Calu3 (cell line): ENCODE measurements at regions not wholly inside any gene's neighbourhood (a gene's known extent, or its start where the extent isn't known, plus 50 kb on each side); places are given as distances from the start of the nearest gene placed in this dataset.

Experiments
- BruUV-seq: library from RNA; stranded (reverse); fragments of 400-500 nt; replicated peaks from 2 replicates; lab custom pipeline; 2021; lab: Mats Ljungman, UMichigan
- CTCF ChIA-PET: fragments of 300-600 bp; sonication (Branson Sonifier 250); formaldehyde crosslinking; loops from one replicate; lab custom pipeline; 2022; ENCODE audit warnings: antibody characterized with exemption; lab: Charles Lee
- DNase-seq: peaks from one replicate; pipeline ENCODE4 v3.0.0; 2022
- H3K27ac Mint-ChIP-seq: one replicate; pipeline ENCODE4 v1.8.0; 2022; ENCODE audit warnings: mixed read lengths; ENCODE audit not compliant: unreplicated experiment
- H3K27me3 Mint-ChIP-seq: one replicate; pipeline ENCODE4 v1.8.0; 2022; ENCODE audit warnings: mixed read lengths; ENCODE audit not compliant: unreplicated experiment
- H3K36me3 Mint-ChIP-seq: one replicate; pipeline ENCODE4 v1.8.0; 2022; ENCODE audit warnings: mild to moderate bottlenecking, moderate library complexity, mixed read lengths; ENCODE audit not compliant: insufficient read depth, unreplicated experiment
- H3K4me1 Mint-ChIP-seq: one replicate; pipeline ENCODE4 v1.8.0; 2022; ENCODE audit warnings: mild to moderate bottlenecking, low read depth, mixed read lengths; ENCODE audit not compliant: unreplicated experiment
- H3K4me3 Mint-ChIP-seq: one replicate; pipeline ENCODE4 v1.8.0; 2022; ENCODE audit warnings: mild to moderate bottlenecking, low read depth, moderate library complexity, mixed read lengths; ENCODE audit not compliant: unreplicated experiment
- H3K9me3 Mint-ChIP-seq: one replicate; pipeline ENCODE4 v1.8.0; 2022; ENCODE audit warnings: low read depth, mixed read lengths; ENCODE audit not compliant: unreplicated experiment
- CTCF ChIP-seq: fragments of 200-600 bp; IDR thresholded peaks from one replicate; pipeline ENCODE4 v1.8.0; 2022; ENCODE audit warnings: antibody characterized with exemption; ENCODE audit not compliant: unreplicated experiment
- intact Hi-C: fragments of 100-400 bp; cut with micrococcal nuclease; formaldehyde crosslinking; loops from one replicate; pipeline ENCODE4 v1.10.0; 2022; ENCODE audit not compliant: unreplicated experiment

- no peaks in the 10 kb centered on the region for H3K36me3 Mint-ChIP-seq
- no peak overlapping the region for H3K27ac Mint-ChIP-seq
- intact Hi-C loops: no loop called here
- peaks cover 8% of the 10 kb centered on the region for H3K4me1 Mint-ChIP-seq
- H3K9me3 Mint-ChIP-seq: no peaks in the 10 kb centered on the region
- no peaks in the 10 kb centered on the region for H3K27me3 Mint-ChIP-seq
- CTCF ChIA-PET: no interaction called here
- no peak for TF ChIP-seq CTCF
- no TSS peak for BruUV-seq
- DNase-seq: no peak
- H3K4me3 Mint-ChIP-seq: no peak overlapping the region
These were observed 217.6 kb upstream of the FN1 start for GRCh38 chr2:215653344-215654030.

GRCh38 chr2:215652388-215652787, 216.5 kb upstream of the FN1 start:
- no TSS peak for BruUV-seq
- CTCF ChIA-PET: interaction anchor here (0.7 kb wide), 1 partner anchor 156 kb away, joined by 3 read pairs; no protein-coding TSS in a partner anchor
- Mint-ChIP-seq H3K27me3 (no peaks in the 10 kb centered on the region), H3K4me3 (no peak overlapping the region), H3K9me3 (no peaks in the 10 kb centered on the region), H3K36me3 (no peaks in the 10 kb centered on the region), H3K27ac (no peak overlapping the region), H3K4me1 (peaks cover 8% of the 10 kb centered on the region)
- DNase-seq: no peak
- TF ChIP-seq CTCF: no peak
- intact Hi-C loops: no loop called here

- H3K36me3 Mint-ChIP-seq: no peaks in the 10 kb centered on the region
- no peak for DNase-seq
- H3K27ac Mint-ChIP-seq: no peak overlapping the region
- H3K4me1 Mint-ChIP-seq: peaks cover 8% of the 10 kb centered on the region
- H3K27me3 Mint-ChIP-seq: no peaks in the 10 kb centered on the region
- no TSS peak for BruUV-seq
- H3K4me3 Mint-ChIP-seq: no peak overlapping the region
- intact Hi-C loops: no loop called here
- H3K9me3 Mint-ChIP-seq: no peaks in the 10 kb centered on the region
- TF ChIP-seq CTCF: no peak
- CTCF ChIA-PET: no interaction called here
These were observed 215.5 kb upstream of the FN1 start for GRCh38 chr2:215651412-215651811.

GRCh38 chr2:215644233-215644897, 208.5 kb upstream of the FN1 start:
- peaks cover 1% of the 10 kb centered on the region for H3K9me3 Mint-ChIP-seq
- no peaks in the 10 kb centered on the region for H3K4me1 Mint-ChIP-seq
- H3K27ac Mint-ChIP-seq: no peak overlapping the region
- no peak overlapping the region for H3K4me3 Mint-ChIP-seq
- no TSS peak for BruUV-seq
- CTCF ChIA-PET: no interaction called here
- no peak for DNase-seq
- no peaks in the 10 kb centered on the region for H3K27me3 Mint-ChIP-seq
- H3K36me3 Mint-ChIP-seq: no peaks in the 10 kb centered on the region
- intact Hi-C loops: no loop called here
- TF ChIP-seq CTCF: no peak
